ENCODE measurements at regions not wholly inside any gene's neighbourhood (a gene's known extent, or its start where the extent isn't known, plus 50 kb on each side); places are given as distances from the start of the nearest gene placed in this dataset.
"Not testable (repeated sequence)": the region's sequence is repeated elsewhere in the genome, so short reads cannot be mapped to it uniquely, and the experiment has no call there.

DNA sequence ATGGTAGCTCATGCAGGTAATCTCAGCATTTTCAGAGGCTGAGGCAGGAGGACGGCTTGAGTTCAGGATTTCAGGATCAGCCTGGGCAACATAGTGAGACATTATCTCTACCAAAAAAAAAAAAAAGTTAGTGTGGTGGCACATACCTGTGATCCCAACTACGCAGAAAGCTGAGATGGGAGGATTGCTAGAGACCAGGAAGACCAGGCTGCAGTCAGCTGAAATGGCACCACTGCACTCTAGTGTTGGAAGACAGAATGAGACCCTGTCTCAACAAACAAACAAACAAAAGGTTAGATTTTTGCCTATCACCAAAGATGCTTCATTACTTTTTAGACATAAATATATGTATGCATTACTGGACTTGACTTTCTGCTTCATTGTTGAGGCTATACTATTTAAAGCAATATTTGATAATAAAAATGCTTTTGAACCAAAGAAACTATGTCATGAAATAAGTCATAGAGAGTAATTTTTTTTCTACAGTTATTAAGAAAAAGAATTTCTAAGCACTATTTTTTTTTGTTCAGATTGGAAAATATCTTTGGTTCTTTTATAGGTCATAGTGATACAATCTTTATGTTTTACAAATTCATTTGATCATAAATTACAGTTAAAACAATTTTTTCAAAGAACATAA lies 1180.1 kb upstream of the ATXN8OS start:
- no peak for DNase-seq

DNA sequence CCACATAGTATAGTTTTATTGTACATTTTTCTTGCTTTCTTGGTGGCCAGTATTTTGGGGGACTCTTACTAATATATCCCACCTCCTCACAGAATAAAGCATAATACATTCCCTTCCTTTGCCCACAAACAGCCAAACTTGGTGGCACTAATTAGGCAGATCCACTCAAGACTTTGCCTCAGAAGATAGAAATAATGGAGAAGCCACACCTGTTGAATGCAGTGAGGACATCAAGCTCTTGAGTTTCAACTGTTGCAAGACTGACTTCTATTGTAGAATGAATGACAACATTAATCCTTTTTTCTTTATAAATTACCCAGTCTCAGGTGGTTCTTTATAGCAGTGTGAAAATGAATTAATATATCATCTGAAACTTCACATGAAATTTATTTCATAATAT lies 1183.6 kb upstream of the ATXN8OS start:
- DNase-seq, result no peak

DNA sequence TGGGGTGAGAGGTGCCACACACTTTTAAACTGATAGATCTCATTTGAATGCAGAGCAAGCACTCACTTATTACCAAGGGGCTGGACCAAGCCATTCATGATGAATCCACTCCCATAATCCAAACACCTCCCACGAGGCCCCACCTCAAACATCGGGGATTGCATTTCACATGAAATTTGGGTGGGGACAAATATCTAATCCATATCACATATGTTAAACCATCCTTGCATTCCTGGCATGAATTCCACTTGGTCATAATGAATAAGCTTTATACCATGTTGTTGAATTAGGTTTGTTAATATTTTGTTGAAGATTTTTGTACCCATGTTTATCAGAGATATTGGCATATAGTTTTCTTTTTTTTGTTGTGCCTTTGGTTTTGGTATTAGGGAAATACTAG lies 1198.7 kb upstream of the ATXN8OS start:
- DNase-seq, result no peak

DNA sequence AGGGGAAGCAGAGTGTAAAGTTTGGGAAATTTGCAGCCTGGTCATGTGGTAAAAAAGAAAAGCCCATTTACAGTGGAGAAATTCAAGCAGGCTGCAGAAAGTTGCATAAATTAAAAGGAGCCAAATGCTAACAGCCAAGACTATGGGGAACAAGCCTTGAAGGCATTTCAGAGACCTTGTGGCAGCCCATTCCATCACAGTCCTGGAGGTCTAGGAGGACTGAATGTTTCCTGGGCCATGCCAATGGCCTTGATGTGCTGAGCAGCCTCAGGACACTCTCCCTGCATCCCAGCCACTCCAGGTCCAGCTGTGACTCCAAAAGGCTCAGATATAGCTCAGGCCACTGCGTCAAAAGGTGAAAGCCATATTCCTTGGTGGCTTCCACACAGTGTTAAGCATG lies 1202.4 kb upstream of the ATXN8OS start:
- no peak for DNase-seq

DNA sequence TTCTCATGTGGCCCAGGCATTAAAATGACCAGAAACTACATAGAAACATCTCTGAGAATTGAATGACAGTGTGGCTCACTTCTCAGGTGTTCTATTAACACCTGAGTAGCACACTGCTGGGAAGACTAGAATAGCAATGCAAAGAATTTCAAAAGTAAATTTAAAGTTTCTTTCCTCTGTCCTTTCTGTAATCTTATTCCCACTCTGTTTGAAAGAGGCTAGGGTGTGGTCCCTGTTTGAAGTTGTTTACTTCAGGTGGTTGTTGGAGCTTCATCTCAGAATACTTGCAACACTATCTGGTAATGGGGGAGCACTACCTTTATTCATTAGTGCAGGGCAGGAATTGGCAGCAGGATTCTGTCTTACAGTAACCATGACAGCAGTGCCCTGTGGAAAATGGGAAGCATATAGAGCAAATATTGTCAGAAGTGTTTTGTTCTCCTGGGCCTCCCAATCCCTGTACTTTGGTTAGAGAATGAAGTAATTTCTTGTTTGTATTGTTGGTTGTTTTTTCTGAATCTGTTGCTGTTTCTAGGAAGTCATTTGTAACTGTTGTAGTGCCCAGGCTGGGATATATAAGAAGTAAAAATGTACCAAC lies 1210.2 kb upstream of the ATXN8OS start:
- no peak for DNase-seq

DNA sequence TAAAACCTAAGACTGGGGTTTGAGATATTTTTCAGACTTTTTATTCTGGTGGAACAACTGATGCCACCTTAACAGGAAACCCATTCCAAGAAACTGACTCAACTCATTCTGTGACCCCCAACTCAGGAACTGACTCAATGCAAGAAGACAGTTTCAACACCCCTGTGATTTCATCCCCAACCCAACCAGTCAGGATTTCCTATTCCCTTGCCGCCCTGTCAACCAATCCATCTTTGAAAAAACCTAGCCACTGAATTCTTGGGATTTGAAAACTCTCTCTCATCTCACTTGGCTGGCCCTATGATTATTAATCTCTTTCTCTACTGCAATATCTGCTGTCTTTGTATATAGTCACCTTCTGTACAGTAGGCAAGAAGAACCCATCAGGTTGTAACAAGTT lies 1211.9 kb upstream of the ATXN8OS start:
- no peak for DNase-seq

DNA sequence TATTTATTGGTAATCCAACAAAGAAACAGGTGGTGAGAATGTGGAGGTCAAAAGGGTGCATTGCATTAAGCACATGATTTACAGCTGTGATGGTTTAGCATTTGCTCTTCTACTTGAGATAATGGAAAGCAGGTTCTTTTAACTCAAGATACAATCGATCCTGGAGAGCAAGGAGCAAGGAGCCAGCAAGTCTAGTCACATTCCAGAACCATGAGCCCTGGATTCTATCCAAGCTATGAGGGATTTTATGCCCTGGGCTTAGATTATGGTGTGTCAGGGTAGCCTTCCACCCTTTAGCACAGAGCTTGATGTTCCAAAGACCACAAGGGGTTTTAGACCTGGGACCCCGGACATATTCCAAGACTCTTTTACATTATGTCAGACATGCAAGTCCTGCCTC lies 1213.9 kb upstream of the ATXN8OS start:
- not testable (repeated sequence) for DNase-seq

DNA sequence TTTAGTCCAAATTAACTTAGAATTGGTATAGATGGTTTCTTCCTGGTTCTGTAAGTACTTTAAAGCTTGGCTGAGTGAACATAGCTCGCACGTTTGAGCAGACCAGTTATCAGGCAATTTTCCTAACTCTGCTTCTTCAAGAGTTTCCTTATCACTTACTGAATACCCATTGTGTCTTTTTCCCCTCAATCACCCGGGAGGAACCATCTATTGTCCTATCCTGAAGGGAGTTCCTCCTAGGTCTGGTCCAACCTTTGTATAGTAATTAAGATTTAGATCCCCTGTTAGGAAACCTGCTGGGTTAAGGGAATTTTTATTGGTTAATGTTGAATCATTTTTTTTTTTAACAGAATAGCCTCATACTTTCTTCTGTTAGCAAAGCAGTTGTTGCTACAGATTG lies 1215.0 kb upstream of the ATXN8OS start:
- DNase-seq, result not testable (repeated sequence)

DNA sequence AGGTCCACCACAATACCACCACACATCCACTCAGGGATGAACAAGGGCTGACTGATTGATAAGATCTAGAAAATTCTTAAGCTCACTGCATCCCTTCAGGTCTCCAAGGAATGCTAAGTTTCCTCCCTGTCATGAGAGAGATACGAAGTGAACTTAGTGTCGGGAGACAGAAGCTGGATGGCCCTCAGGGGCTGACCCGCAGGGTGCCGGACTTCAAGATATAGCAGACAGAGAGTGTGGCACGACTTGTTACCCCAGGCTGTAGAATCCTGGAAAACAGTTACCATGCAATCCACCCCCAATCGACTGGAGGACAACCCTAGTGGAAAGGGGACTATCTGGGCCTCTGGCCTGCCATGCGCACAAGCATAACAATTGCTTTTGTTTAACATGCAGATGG lies 1217.5 kb upstream of the ATXN8OS start:
- not testable (repeated sequence) for DNase-seq

DNA sequence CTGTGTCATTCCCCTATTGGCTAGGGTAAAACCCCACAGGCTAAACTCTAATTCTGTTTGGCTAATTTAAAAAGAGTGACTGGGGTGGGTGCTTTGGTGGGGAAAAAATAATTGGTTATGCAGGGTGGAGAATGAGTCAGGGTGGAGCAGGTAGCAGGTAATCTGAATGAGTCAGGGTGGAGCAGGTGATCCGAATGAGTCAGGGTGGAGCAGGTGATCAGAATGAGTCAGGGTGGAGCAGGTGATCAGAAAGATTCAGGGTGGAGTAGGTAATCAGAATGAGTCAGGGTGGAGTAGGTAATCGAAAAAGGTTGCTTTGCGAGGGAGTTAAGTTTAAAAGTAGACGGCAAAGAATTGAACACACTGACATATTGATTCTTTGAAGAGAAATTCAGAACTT lies 1218.8 kb upstream of the ATXN8OS start:
- no peak for DNase-seq

DNA sequence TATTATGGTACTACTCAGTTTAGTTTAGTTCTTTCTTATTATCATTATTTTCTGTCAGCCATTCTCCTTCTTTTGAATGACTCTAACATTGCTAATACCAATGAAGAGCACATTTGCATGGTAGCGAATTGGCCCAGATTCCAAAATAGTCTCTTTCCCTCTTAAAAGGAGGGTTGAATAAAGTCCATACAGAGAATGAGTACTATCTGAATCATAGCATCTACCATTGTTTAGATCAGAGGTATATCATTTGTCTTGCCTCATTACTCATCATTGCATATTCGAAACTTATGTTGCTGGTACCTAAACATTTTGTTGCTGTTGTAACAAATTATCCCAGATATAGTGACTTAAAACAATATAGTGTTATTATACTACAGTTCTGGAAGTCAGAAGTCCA lies 1235.3 kb upstream of the ATXN8OS start:
- DNase-seq, result no peak

DNA sequence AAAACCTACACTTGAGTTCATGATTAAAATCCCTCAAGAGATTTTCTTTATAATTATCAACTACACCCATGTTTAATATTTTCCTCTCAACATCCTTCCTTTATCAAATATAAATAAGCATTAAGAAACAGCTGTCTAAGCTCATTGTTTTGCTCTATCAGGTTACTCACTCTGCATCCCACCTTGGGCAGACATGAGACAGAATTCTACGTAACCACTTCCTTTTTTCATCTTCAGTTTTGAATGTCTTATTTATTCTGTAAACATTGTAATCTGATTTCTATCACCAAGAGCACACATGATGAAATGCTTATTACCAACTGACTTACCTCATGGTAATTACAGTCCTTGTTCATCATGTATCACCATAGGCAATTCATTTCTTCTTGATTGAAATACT lies 1256.6 kb upstream of the ATXN8OS start:
- no peak for DNase-seq

DNA sequence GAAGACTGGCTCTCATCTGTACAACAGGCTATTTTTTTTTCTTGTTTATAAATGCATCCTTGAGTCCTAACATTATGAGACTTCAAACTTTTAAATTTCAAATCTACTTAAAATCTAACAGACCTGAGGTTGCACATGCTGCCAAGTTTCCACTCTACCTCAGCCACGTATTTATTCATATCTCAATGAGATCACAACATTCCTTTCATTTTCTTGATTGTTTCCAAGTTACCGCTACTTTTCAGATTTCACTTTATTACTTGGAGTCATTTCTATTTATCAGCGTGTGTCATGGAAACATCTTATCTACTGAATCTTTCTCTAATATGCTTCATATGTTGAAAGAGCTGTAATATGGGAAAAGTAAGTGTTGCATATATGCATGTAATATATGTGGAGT lies 1257.5 kb upstream of the ATXN8OS start:
- no peak for DNase-seq

DNA sequence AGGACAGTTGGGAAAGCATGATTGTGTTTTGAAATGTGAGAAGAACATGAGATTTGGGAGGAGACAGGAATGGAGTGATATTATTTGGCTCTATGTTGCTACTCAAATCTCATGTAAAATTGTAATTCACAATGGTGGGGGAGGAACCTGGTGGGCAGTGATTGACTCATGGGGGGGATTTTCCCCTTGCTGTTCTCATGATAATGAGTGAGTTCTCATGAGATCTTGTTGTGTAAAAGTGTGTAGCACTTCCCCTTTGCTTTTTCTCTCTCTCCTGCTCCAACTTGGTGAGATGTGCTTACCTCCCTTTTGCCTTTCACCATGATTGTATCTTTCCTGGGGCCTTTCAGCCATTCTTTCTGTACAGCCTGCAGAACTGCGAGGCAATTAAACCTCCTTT lies 1261.0 kb upstream of the ATXN8OS start:
- no peak for DNase-seq

DNA sequence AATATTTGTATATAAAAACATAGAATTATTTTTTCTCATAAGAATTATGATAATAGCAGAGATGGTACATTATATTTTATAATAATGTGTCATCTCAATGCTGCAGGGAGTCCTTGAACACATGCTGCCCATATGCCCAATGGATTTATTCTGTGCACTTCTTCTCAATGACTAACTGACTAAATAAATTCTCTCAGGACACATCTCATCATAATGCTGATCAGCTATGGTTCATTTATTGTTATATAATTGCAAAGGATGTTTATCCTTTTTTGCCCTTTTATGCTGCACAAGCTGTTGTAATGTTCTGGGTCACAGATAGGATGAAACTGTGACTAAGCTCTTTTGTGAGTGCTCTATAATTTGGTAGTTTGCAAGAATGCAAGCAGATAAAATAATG lies 1273.3 kb upstream of the ATXN8OS start:
- DNase-seq, result no peak

DNA sequence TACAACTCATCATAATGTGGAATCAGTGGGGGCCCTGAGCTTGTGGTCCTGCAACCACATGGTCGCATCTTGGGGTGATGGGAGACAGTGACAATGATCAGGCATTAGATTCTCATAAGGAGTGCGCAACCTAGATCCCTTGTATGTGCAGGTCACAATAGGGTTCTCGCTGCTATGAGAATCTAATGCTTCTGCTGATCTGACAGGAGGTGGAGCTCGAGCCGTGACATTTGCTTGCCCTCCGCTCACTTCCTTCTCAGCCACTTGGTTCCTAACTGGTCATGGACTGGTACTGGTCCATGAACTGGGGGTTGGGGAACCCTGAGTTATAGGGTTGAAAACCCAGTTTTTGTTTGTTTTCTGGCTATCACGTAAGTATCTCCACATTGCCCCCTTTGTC lies 1290.9 kb upstream of the ATXN8OS start:
- DNase-seq, result no peak

DNA sequence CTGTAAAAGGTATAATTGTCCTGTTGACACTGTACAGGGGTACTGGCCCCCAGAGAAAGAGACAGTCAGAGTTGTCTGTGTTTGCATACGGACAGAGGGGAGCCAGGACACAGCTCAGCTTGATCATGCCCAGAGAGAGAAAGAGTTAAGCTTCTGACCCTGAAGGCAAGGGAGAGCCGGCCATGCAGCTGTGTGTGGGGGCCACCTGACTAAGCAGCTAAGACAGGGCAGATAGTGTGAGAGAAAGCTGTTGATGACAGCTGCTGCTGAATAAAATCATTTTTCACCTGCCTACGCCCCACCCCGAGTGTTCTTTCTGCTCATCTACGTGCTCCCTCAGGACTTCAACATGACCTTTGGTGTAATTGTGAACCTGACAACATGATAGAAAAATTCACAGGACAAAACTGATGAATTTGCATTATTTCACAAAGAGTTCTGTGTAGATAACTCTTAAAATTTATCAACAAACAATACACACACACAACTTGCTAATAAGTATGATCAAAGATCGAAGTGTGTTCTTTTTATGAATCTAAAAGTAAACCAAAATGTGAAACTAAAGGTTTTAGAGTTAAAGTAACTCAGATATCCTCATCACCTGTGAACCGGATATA lies 1294.3 kb upstream of the ATXN8OS start:
- DNase-seq, result no peak

DNA sequence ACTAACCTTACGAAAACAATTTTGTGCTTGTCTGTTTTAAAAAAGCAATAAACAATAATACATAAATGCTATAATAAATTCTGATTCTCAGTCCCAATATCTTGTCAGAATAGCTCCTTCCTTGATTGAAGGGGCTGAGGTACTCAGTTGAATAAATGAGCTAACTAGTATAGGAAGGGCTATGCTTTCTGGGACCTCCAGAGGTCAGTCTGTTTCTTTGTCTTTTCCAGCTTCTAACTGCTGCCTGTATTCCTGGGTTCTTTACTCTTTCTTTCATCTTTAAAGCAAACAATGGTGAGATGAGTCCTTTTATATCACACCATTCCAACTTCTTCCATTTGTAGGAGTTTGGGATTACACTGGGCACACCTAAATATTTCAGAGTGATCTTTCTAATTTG lies 1297.0 kb upstream of the ATXN8OS start:
- DNase-seq, result no peak

DNA sequence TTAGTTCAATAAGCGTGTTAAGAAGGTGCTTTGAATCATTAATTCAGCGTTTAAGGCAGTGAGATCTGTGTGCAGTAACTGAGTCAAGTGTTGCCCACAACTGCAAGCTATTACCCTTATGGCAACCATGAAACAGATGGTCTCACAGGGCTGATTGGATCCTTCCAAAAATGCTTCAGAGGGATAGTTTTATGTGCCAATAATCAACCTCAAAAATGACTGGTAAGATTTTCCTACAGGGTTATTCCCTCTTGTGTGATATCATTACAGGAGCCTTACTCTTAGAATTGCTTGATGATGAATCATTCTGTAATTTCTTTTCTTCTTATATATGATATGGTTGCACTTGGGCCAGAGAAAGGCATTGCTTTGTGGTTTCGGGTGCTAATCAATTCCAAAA lies 1299.2 kb upstream of the ATXN8OS start:
- no peak for DNase-seq

DNA sequence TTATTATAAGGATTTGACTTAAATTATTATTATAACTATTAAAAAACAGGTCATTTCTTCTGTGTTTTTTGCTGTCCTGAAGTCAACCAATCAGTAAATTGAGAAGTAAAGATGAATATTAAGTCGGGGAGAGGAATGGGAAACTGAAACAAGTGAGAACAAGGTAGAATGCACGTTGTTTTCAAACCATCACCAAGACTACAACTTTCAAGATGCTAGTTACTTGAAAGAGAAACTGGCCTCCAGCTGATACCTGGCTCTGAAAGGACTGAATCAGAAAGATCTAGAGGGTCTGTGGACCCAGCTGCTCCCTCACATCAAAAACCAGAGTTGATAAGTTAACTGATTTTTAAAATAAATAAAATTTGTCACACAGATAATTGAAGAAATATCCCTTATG lies 1301.5 kb upstream of the ATXN8OS start:
- DNase-seq, result no peak

DNA sequence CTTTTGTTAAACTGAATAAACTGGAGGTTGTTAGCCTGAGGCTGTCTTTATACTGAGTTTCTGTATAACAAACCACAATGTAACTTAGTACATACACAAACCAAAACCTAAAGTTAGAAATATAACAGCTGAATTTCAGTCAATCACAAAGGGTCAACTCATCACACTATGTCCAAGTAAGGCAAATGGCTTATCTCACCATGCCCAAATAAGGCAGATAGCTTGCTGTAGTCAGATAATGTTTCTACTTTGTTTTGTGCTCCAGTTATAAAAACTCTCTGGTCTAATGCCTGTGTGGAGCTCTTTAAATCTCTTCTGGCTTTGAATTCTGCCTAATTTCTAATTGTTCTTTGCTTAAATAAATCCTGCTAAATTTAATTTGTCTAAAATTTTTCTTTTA lies 1323.4 kb upstream of the ATXN8OS start:
- DNase-seq, result no peak

DNA sequence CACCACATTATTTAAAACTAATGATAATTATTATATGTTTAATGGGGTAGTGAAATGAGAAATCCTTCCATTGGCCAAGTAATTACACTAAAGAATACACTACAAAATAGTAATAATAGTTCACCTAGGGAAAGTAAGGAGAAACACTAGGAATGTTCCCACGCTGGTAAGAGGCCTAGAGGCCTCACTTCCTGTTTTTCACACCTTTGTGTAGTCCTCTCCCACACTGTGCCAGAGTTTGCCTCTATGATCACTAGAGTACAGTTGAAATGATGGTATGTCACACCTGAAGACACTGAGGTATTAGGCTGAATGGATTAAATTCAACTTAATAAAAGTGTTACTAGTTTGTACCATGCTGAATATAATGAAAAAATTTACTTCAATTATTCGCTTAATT lies 1348.0 kb upstream of the ATXN8OS start:
- no peak for DNase-seq

DNA sequence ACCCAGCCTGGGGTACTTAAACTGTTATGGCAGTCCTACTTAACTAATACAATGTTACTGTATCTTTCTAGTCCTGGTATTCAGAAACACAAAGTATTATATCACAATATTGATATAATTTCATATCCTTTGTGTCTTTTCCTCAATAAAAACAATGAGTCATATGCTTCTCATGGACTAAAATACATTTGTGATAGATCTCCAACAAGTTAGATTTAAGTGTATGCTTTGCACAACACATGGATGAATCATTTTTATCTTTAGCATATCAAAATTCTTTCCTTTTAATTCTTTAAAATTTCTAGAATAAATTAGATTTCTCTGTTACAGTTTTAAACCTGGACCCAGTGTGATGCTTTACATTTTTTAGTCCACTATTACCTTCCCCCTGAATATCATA lies 1357.8 kb upstream of the ATXN8OS start:
- DNase-seq, result no peak

DNA sequence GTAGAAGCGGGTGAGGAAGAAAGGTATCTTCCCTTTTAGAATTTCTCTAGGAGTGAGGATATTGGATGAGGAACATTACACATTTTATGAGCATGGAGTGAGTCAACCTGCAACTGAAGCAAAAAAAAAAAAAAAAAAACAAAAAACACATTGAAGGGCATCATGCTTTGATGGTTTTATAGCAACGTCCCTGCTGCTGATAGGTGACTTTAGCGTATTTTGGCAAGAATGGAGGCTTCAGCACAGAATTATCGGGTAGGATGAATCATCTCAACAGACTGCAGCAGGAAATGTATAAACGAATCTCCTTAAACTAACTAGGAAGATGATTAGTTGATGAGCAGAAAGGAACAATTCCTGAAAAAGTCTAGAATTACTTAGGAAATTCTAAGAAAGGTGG lies 1359.6 kb upstream of the ATXN8OS start:
- no peak for DNase-seq

DNA sequence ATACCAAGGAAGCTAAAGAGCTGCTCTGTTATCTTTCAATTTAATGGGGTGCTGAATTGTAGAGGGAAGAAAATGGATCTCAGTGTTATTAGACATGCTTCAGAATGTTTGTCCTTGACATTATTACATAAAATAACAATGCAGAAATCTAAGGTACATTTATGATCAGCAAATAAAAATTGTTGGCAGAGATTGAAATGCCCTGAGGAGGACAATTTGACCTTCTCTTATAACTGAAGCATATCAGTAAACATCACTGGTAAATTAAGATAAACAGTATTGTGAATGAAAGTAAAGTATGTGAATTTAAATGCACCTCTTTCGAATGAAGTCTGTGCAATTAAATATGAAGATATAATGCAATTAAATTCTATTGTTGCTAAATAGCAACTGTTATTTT lies 1362.1 kb upstream of the ATXN8OS start:
- no peak for DNase-seq
